ENCODE measurements at regions not wholly inside any gene's neighbourhood (a gene's known extent, or its start where the extent isn't known, plus 50 kb on each side); places are given as distances from the start of the nearest gene placed in this dataset.

DNA sequence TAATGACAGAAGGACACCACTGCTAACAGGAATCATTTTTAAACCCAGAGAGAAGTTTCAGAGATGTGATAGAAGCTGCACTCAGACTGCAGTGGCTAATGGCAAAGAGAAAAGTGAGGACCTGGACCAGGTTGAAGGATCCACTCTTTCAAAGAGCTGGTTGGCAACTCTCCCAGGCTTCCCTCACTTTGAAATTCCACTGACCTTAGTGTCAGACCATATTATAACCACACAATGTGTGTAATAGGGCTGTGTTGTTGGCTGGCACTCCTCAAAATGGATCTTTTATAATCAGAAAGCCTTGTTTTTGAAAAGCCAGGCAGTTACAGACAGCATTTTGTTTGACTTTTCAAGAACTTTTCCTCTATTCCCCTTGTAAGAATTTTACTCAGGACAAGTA lies 280.7 kb downstream of the PRELID2 start:
- TF ChIP-seq, protein P1, sequence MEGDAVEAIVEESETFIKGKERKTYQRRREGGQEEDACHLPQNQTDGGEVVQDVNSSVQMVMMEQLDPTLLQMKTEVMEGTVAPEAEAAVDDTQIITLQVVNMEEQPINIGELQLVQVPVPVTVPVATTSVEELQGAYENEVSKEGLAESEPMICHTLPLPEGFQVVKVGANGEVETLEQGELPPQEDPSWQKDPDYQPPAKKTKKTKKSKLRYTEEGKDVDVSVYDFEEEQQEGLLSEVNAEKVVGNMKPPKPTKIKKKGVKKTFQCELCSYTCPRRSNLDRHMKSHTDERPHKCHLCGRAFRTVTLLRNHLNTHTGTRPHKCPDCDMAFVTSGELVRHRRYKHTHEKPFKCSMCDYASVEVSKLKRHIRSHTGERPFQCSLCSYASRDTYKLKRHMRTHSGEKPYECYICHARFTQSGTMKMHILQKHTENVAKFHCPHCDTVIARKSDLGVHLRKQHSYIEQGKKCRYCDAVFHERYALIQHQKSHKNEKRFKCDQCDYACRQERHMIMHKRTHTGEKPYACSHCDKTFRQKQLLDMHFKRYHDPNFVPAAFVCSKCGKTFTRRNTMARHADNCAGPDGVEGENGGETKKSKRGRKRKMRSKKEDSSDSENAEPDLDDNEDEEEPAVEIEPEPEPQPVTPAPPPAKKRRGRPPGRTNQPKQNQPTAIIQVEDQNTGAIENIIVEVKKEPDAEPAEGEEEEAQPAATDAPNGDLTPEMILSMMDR (IDR thresholded peaks at IDR 0.05): no peak
- TF ChIP-seq POLR2A (IDR thresholded peaks at IDR 0.05): no peak

All from esophagus squamous epithelium (tissue), 4 donors.